Thoracic aorta (tissue), 2 donors: ENCODE measurements at regions not wholly inside any gene's neighbourhood (a gene's known extent, or its start where the extent isn't known, plus 50 kb on each side); places are given as distances from the start of the nearest gene placed in this dataset.
"Not testable (repeated sequence)": the region's sequence is repeated elsewhere in the genome, so short reads cannot be mapped to it uniquely, and the experiment has no call there.

Experiments used
- ATAC-seq: fragments of 150-250 bp; one replicate; pipeline ENCODE4 v1.8.0; 2017; ENCODE audit warnings: low read depth; ENCODE audit not compliant: insufficient number of reproducible peaks, low FRiP score
- DNase-seq: peaks from one replicate; pipeline ENCODE4 v3.0.0-alpha.2; 2020; ENCODE audit warnings: low spot score
- H3K27ac ChIP-seq, 2 donors: fragments of 200-600 bp; sonication (generic); 1 replicate in 1 of 2; 2 replicates in 1 of 2; pipeline ENCODE4 v1.5.1; 2016; ENCODE audit warnings: mild to moderate bottlenecking in 2 of 2, moderate library complexity in 2 of 2
- H3K27me3 ChIP-seq: fragments of 200-600 bp; sonication (generic); replicated peaks from 2 replicates; pipeline ENCODE4 v1.6.0; 2016; ENCODE audit warnings: mild to moderate bottlenecking; ENCODE audit not compliant: insufficient read depth
- H3K36me3 ChIP-seq: fragments of 200-600 bp; sonication (generic); one replicate; pipeline ENCODE4 v1.5.1; 2016
- H3K4me1 ChIP-seq, 2 donors: fragments of 200-600 bp; sonication (generic); 1 replicate in 1 of 2; 2 replicates in 1 of 2; pipeline versions ENCODE4 v1.5.1 to v1.6.0; 2016; ENCODE audit warnings: low read depth in 2 of 2, mild to moderate bottlenecking in 1 of 2; ENCODE audit not compliant: control insufficient read depth in 1 of 2
- H3K4me3 ChIP-seq: fragments of 200-600 bp; sonication (generic); 2 replicates; pipeline ENCODE4 v1.5.1; 2016; ENCODE audit warnings: mild to moderate bottlenecking
- H3K9me3 ChIP-seq: fragments of 200-600 bp; sonication (generic); 2 replicates; pipeline ENCODE4 v1.5.1; 2016
- TF ChIP-seq, protein P1 (sequence below): fragments of 200-600 bp; sonication (generic); IDR thresholded peaks from one replicate; pipeline ENCODE4 v1.5.1; 2019; ENCODE audit warnings: antibody characterized with exemption

DNA sequence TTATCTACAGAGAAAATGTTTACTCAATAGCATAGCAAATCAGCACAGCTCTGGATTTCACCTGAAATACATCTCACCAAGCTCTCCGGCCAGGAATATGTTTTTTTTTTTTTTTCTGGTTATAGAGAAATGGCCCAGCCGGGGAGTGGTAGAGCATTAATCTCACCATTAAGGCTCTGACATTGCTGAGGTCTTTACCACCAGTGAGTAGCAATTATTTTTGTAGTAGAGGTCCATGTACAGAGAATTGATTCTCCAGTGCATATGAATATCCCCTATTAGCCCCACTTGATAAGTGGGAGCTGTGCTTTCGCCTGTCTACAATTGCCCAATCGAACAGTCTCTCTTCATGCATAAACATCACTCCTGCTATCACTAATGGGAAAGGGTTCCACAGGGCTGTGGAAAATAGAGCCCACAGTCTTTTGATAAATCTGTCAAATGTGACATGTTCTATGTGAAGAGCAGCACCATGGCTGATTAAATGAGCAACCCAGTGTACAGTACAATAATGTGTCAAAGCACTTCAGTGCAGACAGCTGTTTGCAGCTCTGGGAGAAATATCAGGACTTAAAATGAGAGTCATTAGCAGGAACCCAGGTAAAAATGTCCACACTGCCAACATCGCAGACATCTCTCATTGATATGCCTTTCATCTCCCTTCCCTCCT, 227.1 kb upstream of the ID4 start:
- no peaks in the 10 kb centered on the region for H3K4me1 ChIP-seq
- no peaks in the 10 kb centered on the region for H3K27me3 ChIP-seq
- H3K27ac ChIP-seq = no peak overlapping the region
- no peak overlapping the region for H3K4me3 ChIP-seq
- no peak for DNase-seq
- no peaks in the 10 kb centered on the region for H3K36me3 ChIP-seq
- TF ChIP-seq, protein P1, sequence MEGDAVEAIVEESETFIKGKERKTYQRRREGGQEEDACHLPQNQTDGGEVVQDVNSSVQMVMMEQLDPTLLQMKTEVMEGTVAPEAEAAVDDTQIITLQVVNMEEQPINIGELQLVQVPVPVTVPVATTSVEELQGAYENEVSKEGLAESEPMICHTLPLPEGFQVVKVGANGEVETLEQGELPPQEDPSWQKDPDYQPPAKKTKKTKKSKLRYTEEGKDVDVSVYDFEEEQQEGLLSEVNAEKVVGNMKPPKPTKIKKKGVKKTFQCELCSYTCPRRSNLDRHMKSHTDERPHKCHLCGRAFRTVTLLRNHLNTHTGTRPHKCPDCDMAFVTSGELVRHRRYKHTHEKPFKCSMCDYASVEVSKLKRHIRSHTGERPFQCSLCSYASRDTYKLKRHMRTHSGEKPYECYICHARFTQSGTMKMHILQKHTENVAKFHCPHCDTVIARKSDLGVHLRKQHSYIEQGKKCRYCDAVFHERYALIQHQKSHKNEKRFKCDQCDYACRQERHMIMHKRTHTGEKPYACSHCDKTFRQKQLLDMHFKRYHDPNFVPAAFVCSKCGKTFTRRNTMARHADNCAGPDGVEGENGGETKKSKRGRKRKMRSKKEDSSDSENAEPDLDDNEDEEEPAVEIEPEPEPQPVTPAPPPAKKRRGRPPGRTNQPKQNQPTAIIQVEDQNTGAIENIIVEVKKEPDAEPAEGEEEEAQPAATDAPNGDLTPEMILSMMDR = no peak
- ATAC-seq = no peak
- H3K9me3 ChIP-seq = no peaks in the 10 kb centered on the region

DNA sequence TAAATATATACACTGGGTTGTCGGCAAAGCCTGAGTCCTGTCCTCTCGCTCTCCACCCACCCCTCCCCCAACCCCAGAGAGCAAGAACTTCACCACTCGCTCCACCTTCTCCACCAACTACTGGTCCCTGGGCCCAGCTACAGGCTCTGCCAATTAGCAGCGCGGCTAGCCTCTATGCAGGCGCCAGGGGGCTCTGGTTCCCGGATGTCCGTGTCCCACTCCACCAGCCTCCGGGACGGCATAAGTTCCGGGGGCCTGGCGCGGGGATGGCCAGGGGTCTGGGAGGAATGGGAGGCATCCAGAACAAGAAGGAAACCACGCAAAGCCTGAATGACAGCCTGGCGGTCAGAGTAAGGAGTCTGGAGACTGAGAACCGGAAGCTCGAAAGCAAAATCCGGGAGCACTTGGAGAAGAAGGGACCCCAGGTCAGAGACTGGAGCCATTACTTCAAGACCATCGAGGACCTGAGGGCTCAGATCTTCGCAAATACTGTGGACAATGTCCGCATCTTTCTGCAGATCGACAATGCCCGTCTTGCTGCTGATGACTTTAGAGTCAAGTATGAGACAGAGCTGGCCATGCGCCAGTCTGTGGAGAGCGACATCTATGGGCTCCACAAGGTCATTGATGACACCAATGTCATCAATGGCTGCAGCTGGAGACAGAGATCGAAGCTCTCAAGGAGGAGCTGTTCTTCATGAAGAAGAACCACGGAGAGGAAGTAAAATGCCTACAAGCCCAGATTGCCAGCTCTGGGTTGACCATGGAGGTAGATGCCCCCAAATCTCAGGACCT, 224.3 kb upstream of the ID4 start:
- not testable (repeated sequence) for H3K27me3 ChIP-seq, ATAC-seq, H3K4me3 ChIP-seq, H3K4me1 ChIP-seq, H3K9me3 ChIP-seq, DNase-seq, H3K36me3 ChIP-seq, H3K27ac ChIP-seq

DNA sequence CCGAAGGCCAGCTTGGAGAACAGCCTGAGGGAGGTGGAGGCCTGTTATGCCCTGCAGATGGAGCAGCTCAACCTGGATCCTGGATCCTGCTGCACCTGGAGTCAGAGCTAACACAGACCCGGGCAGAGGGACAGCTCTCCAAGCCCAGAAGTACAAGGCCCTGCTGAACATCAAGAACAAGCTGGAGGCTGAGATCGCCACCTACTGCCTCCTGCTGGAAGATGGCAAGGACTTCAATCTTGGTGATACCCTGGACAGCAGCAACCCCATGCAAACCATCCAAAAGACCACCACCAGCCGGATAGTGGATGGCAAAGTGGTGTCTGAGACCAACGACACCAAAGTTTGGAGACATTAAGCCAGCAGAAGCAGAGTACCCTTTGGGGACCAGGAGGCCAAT, 223.5 kb upstream of the ID4 start:
- DNase-seq = no peak
- Histone ChIP-seq H3K36me3 (no peaks in the 10 kb centered on the region), H3K27me3 (no peaks in the 10 kb centered on the region), H3K9me3 (peaks cover 4% of the 10 kb centered on the region), H3K4me3 (no peak overlapping the region), H3K27ac (no peak overlapping the region), H3K4me1 (no peaks in the 10 kb centered on the region)
- ATAC-seq = no peak
- TF ChIP-seq, protein P1 = no peak

DNA sequence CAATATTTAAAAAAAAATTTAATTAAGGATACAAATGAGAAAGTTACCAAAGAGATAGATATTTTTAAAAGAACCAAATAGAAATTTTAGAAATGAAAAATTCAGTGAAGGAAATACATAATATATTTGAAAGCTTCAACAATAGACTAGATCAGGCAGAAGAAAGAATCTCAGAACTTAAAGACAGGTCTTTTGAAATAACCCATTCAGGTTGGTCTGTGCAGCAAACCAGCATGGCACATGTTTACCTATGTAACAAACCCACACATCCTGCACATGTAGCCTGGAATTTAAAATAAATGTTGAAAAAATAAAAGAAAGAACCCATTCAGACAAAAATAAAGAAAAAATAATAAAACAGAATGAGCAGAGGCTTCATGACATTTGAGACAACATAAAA, 221.1 kb upstream of the ID4 start:
- no peak for ATAC-seq
- Histone ChIP-seq H3K4me1 (no peaks in the 10 kb centered on the region), H3K27ac (no peak overlapping the region), H3K4me3 (no peak overlapping the region), H3K9me3 (peaks cover 4% of the 10 kb centered on the region), H3K27me3 (no peaks in the 10 kb centered on the region), H3K36me3 (no peaks in the 10 kb centered on the region)
- DNase-seq = no peak
- TF ChIP-seq, protein P1 = no peak

DNA sequence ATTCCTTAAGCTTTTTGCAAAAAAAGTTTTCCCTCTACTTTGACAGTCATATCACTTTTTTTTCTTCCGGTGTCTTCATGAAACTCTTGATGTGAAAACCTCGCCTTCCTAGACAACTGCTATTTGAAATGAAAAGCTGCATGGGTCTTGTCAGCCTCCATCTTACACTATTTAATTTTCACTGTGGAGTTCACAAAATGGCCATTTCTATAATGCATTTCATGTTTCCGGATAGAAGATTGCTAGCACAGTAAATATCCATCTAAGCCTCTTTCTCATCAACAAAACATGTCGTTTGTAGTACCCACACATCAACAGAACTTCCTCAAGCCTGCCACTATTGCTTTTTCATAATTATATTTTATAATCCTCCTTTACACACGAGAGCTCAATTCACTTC, 204.9 kb upstream of the ID4 start:
- no peak for ATAC-seq
- no peaks in the 10 kb centered on the region for H3K27me3 ChIP-seq

More for the DNA sequence above, 204.9 kb upstream of the ID4 start:
- no peak for DNase-seq
- no peaks in the 10 kb centered on the region for H3K4me1 ChIP-seq
- H3K36me3 ChIP-seq = no peaks in the 10 kb centered on the region
- no peaks in the 10 kb centered on the region for H3K9me3 ChIP-seq
- H3K27ac ChIP-seq = no peak overlapping the region
- no peak overlapping the region for H3K4me3 ChIP-seq
- TF ChIP-seq, protein P1 = no peak
